ENCODE measurements at regions not wholly inside any gene's neighbourhood (a gene's known extent, or its start where the extent isn't known, plus 50 kb on each side); places are given as distances from the start of the nearest gene placed in this dataset.
"Not testable (repeated sequence)": the region's sequence is repeated elsewhere in the genome, so short reads cannot be mapped to it uniquely, and the experiment has no call there.

GRCh38 chr21:17699524-17700189, 87.0 kb upstream of the BTG3 start:
- TF ChIP-seq POLR2A (IDR thresholded peaks at IDR 0.05; ENCODE audit: low read depth, low read length), result no peak
- FAIRE-seq (no peak), DNase-seq (ENCODE audit: insufficient read length, low spot score) (no peak)

- no peak for FAIRE-seq
- DNase-seq (ENCODE audit: insufficient read length, low spot score), result no peak
- TF ChIP-seq POLR2A (IDR thresholded peaks at IDR 0.05; ENCODE audit: low read depth, low read length), result no peak
These were observed 84.8 kb upstream of the BTG3 start for GRCh38 chr21:17697473-17697872.

- FAIRE-seq; DNase-seq (ENCODE audit: insufficient read length, low spot score): not testable (repeated sequence)
These were observed 81.7 kb upstream of the BTG3 start for GRCh38 chr21:17694416-17694815.

- no peak for FAIRE-seq
- no peak for TF ChIP-seq POLR2A (IDR thresholded peaks at IDR 0.05; ENCODE audit: low read depth, low read length)
These were observed 81.1 kb upstream of the BTG3 start for GRCh38 chr21:17693801-17694200.

GRCh38 chr21:17690078-17690494, 77.4 kb upstream of the BTG3 start:
- FAIRE-seq (no peak), DNase-seq (ENCODE audit: insufficient read length, low spot score) (no peak)

More at GRCh38 chr21:17693801-17694200, 81.1 kb upstream of the BTG3 start:
- no peak for DNase-seq (ENCODE audit: insufficient read length, low spot score)

GRCh38 chr21:17688912-17689874, 76.5 kb upstream of the BTG3 start:
- DNase-seq (ENCODE audit: insufficient read length, low spot score) (no peak), FAIRE-seq (no peak)
- no peak for TF ChIP-seq POLR2A (IDR thresholded peaks at IDR 0.05; ENCODE audit: low read depth, low read length)

More at GRCh38 chr21:17690078-17690494, 77.4 kb upstream of the BTG3 start:
- TF ChIP-seq POLR2A (IDR thresholded peaks at IDR 0.05; ENCODE audit: low read depth, low read length), result no peak

- DNase-seq (ENCODE audit: insufficient read length, low spot score) (no peak), FAIRE-seq (no peak)
- TF ChIP-seq POLR2A (IDR thresholded peaks at IDR 0.05; ENCODE audit: low read depth, low read length), result no peak
These were observed 70.2 kb upstream of the BTG3 start for GRCh38 chr21:17682924-17683323.

- peak; percentile 52 for FAIRE-seq
- DNase-seq (ENCODE audit: insufficient read length, low spot score), result peak; percentile 32
- TF ChIP-seq POLR2A (IDR thresholded peaks at IDR 0.05; ENCODE audit: low read depth, low read length), result no peak
These were observed 66.4 kb upstream of the BTG3 start for GRCh38 chr21:17679002-17679600.

GRCh38 chr21:17676930-17677329, 64.2 kb upstream of the BTG3 start:
- not testable (repeated sequence) for DNase-seq (ENCODE audit: insufficient read length, low spot score); FAIRE-seq

GRCh38 chr21:17674106-17674505, 61.4 kb upstream of the BTG3 start:
- DNase-seq (ENCODE audit: insufficient read length, low spot score), result no peak
- no peak for FAIRE-seq
- TF ChIP-seq POLR2A (IDR thresholded peaks at IDR 0.05; ENCODE audit: low read depth, low read length), result no peak

- TF ChIP-seq POLR2A (IDR thresholded peaks at IDR 0.05; ENCODE audit: low read depth, low read length), result no peak
- FAIRE-seq, result no peak
- DNase-seq (ENCODE audit: insufficient read length, low spot score), result no peak
These were observed 60.7 kb upstream of the BTG3 start for GRCh38 chr21:17673261-17674020.

- FAIRE-seq (no peak), DNase-seq (ENCODE audit: insufficient read length, low spot score) (no peak)
- TF ChIP-seq POLR2A (IDR thresholded peaks at IDR 0.05; ENCODE audit: low read depth, low read length), result no peak
These were observed 59.0 kb upstream of the BTG3 start for GRCh38 chr21:17671733-17672132.

- no peak for FAIRE-seq
- no peak for DNase-seq (ENCODE audit: insufficient read length, low spot score)
- TF ChIP-seq POLR2A (IDR thresholded peaks at IDR 0.05; ENCODE audit: low read depth, low read length), result no peak
These were observed 55.9 kb upstream of the BTG3 start for GRCh38 chr21:17668479-17669140.

Data from H54 (cell line).